Kidney (tissue), 13 donors: ENCODE measurements at regions not wholly inside any gene's neighbourhood (a gene's known extent, or its start where the extent isn't known, plus 50 kb on each side); places are given as distances from the start of the nearest gene placed in this dataset.

Experiments
- DNase-seq, 5 donors: peaks; one replicate each; pipeline ENCODE4 v3.0.0-alpha.2; 2013 to 2020
- FAIRE-seq: peaks from 2 replicates; lab custom pipeline; 2012; peaks lifted over from hg19 to GRCh38; lab: Jason Lieb, UNC
- H3K27ac ChIP-seq, 2 donors: one replicate each; pipeline ENCODE4 v1.7.0; 2013; ENCODE audit warnings: low read depth in 2 of 2, low read length in 2 of 2, inconsistent platforms in 1 of 2
- H3K27me3 ChIP-seq: one replicate; pipeline ENCODE4 v1.7.1; 2013; ENCODE audit warnings: low read length, inconsistent platforms; ENCODE audit not compliant: control insufficient read depth, insufficient read depth
- H3K36me3 ChIP-seq, 3 donors: one replicate each; pipeline versions ENCODE4 v1.7.0 to v1.7.1; 2013; ENCODE audit warnings: low read length in 3 of 3, control low read depth in 1 of 3, inconsistent platforms in 1 of 3; ENCODE audit not compliant: insufficient read depth in 3 of 3, control insufficient read depth in 2 of 3
- H3K4me1 ChIP-seq, 3 donors: one replicate each; pipeline versions ENCODE4 v1.7.0 to v1.7.1; 2013; ENCODE audit warnings: low read length in 3 of 3, inconsistent platforms in 1 of 3, low read depth in 1 of 3; ENCODE audit not compliant: control insufficient read depth in 2 of 3, insufficient read depth in 2 of 3
- H3K4me3 ChIP-seq, 3 donors: one replicate each; pipeline versions ENCODE4 v1.7.0 to v1.8.1; 2013; ENCODE audit warnings: low read length in 3 of 3, control low read depth in 1 of 3, inconsistent platforms in 1 of 3
- H3K9ac ChIP-seq, 3 donors: one replicate each; pipeline versions ENCODE4 v1.7.0 to v1.7.1; 2013; ENCODE audit warnings: low read length in 3 of 3, control low read depth in 1 of 3, inconsistent platforms in 1 of 3
- H3K9me3 ChIP-seq, 3 donors: one replicate each; pipeline versions ENCODE4 v1.7.0 to v1.7.1; 2013; ENCODE audit warnings: low read length in 3 of 3, control low read depth in 1 of 3, inconsistent platforms in 1 of 3; ENCODE audit not compliant: control insufficient read depth in 2 of 3, insufficient read depth in 1 of 3
- intact Hi-C: fragments of 100-400 bp; cut with DNase I; formaldehyde crosslinking; loops from one replicate; pipeline ENCODE4 v1.11.1; 2022
- TF ChIP-seq, protein P1 (sequence below): IDR thresholded peaks from 3 replicates; pipeline ENCODE4 v1.5.1; 2012; ENCODE audit warnings: mild to moderate bottlenecking, moderate library complexity, borderline replicate concordance; ENCODE audit not compliant: insufficient read depth; ENCODE audit errors: extremely low read depth
- donor health status: control.
- donor health status: control.
- donor health status: control.
- donor health status: control.
- donor health status: control.
- donor health status: DM: yes; HTN: yes; CAD: no.
- donor health status: Normal renal cell carcinoma (clear cell type).

DNA sequence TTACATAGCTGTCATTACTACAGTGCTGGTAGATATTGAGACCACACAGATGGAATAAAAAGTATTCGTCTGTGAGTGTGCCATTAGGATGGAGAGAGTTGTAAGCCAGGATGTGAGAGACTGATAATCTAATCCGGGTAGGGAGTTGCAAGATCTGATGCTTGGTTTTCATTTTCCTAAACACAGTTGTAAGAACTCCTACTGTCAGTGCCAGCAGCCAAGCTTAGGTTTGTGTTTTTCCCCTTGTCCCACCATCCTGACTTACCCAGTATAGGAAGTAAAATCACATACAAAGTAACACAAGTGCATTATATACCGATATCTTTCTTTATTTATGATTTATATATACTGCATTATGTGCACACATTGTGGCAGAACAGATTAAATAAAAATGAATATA is 726.4 kb upstream of the PCDH20 start:
- DNase-seq (no peak), FAIRE-seq (no peak)
- Histone ChIP-seq H3K4me3 (no peak overlapping the region), H3K27ac (no peak overlapping the region), H3K9ac (no peak overlapping the region), H3K27me3 (no peaks in the 10 kb centered on the region), H3K4me1 (no peaks in the 10 kb centered on the region), H3K9me3 (peaks cover 0 to 2% (median 0%) of the 10 kb centered on the region in 3 donors), H3K36me3 (no peaks in the 10 kb centered on the region)
- TF ChIP-seq, protein P1, sequence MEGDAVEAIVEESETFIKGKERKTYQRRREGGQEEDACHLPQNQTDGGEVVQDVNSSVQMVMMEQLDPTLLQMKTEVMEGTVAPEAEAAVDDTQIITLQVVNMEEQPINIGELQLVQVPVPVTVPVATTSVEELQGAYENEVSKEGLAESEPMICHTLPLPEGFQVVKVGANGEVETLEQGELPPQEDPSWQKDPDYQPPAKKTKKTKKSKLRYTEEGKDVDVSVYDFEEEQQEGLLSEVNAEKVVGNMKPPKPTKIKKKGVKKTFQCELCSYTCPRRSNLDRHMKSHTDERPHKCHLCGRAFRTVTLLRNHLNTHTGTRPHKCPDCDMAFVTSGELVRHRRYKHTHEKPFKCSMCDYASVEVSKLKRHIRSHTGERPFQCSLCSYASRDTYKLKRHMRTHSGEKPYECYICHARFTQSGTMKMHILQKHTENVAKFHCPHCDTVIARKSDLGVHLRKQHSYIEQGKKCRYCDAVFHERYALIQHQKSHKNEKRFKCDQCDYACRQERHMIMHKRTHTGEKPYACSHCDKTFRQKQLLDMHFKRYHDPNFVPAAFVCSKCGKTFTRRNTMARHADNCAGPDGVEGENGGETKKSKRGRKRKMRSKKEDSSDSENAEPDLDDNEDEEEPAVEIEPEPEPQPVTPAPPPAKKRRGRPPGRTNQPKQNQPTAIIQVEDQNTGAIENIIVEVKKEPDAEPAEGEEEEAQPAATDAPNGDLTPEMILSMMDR, result no peak
- intact Hi-C loops, result no loop called here

DNA sequence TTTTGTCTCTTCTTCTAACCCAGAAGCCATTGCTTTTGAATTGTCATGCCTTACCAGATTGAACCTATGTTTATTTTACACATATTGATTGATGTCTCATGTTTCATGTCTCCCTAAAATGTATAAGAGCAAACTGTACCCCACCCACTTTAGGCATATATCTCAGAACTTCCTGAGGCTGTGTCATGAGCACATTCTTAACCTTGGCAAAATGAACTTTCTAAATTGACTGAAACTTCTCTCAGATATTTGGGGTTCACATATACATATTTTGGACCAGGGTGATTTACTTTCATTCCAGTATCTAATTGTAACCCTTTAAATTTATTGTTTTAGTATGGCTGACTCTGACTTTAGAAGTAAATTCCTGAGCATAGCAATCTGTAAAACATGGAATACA is 723.9 kb upstream of the PCDH20 start:
- Histone ChIP-seq H3K4me1 (no peaks in the 10 kb centered on the region), H3K27ac (no peak overlapping the region), H3K9ac (no peak overlapping the region), H3K36me3 (no peaks in the 10 kb centered on the region), H3K4me3 (no peak overlapping the region), H3K9me3 (no peaks in the 10 kb centered on the region), H3K27me3 (no peaks in the 10 kb centered on the region)
- intact Hi-C loops, result no loop called here
- FAIRE-seq (no peak), DNase-seq (no peak)
- TF ChIP-seq, protein P1, result no peak

DNA sequence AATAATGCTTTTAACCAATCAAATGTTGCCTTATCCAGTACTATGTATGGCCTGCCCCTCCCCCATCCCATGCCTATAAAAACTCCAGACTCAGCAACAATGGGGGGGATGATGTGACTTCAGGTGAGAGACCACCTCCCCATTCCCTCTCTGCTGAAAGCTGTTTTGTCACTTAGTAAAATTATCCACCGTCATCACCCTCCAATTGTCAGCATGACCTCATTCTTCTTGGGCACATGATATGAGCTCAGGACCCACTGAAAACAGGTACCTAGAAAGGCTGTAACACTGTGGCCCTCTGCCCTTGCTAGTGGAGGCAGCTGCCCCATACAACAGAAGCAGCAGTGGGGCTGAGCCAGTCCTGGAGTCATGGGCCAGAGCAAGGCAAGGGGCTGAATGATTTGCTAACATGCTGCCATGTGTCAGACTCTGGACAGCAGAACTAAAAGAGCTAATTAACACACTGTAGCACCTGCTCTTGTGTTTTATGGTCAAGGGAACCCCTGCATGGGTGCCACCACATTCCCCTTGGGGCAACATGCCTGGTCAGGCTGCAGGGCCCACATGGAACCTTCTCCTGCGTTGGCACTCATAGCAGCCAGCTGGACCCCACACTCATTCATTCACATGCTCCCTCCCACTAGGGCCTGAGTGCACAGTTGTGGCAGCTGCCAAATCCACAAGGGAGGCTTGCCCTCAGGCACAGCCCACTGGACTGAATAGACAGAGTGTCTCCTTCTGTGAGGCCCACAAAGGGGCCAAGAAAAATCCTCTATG is 722.2 kb upstream of the PCDH20 start:
- Histone ChIP-seq H3K27me3 (no peaks in the 10 kb centered on the region), H3K36me3 (no peaks in the 10 kb centered on the region), H3K9ac (no peak overlapping the region), H3K9me3 (no peaks in the 10 kb centered on the region), H3K27ac (no peak overlapping the region), H3K4me1 (no peaks in the 10 kb centered on the region), H3K4me3 (no peak overlapping the region)
- DNase-seq, result no peak
- FAIRE-seq, result no peak
- intact Hi-C loops, result no loop called here
- TF ChIP-seq, protein P1, result no peak
